ENCODE measurements at regions not wholly inside any gene's neighbourhood (a gene's known extent, or its start where the extent isn't known, plus 50 kb on each side); places are given as distances from the start of the nearest gene placed in this dataset.

- H3K27me3 ChIP-seq (ENCODE audit: insufficient read depth, low read depth), result no peaks in the 10 kb centered on the region
- peak; percentile 61 for TF ChIP-seq CTCF (conservative IDR thresholded peaks at IDR 0.05; ENCODE audit: low read depth, low read length)
- H3K4me1 ChIP-seq (ENCODE audit: low read depth, poor library complexity, severe bottlenecking), result peaks cover 20% of the 10 kb centered on the region
- no peak overlapping the region for H3K27ac ChIP-seq
- H3K4me3 ChIP-seq (IDR thresholded peaks at IDR 0.05; ENCODE audit: insufficient read depth, low read depth, low read length), result no peak overlapping the region
- H3K79me2 ChIP-seq (ENCODE audit: insufficient read depth, low read depth), result no peaks in the 10 kb centered on the region
- H3K9ac ChIP-seq, result no peak overlapping the region
- H4K20me1 ChIP-seq (ENCODE audit: insufficient read depth), result no peaks in the 10 kb centered on the region
- no peak overlapping the region for H3K4me2 ChIP-seq
- no peak overlapping the region for H2AFZ ChIP-seq (ENCODE audit: low read depth)
- H3K36me3 ChIP-seq (ENCODE audit: insufficient read depth), result no peaks in the 10 kb centered on the region
Measured at GRCh38 chrX:107537815-107538214, 88.4 kb downstream of the FRMPD3 start.

GRCh38 chrX:107541244-107541643 is 87.1 kb upstream of the PRPS1 start:
- no peaks in the 10 kb centered on the region for H3K36me3 ChIP-seq (ENCODE audit: insufficient read depth)
- H3K27ac ChIP-seq, result no peak overlapping the region
- H3K4me3 ChIP-seq (IDR thresholded peaks at IDR 0.05; ENCODE audit: insufficient read depth, low read depth, low read length), result no peak overlapping the region
- no peak overlapping the region for H3K9ac ChIP-seq
- H2AFZ ChIP-seq (ENCODE audit: low read depth), result no peak overlapping the region
- no peak overlapping the region; the same call in 1 of the 2 replicates for H3K4me2 ChIP-seq
- H4K20me1 ChIP-seq (ENCODE audit: insufficient read depth), result no peaks in the 10 kb centered on the region
- no peaks in the 10 kb centered on the region for H3K27me3 ChIP-seq (ENCODE audit: insufficient read depth, low read depth)
- no peaks in the 10 kb centered on the region for H3K79me2 ChIP-seq (ENCODE audit: insufficient read depth, low read depth)
- no peak for TF ChIP-seq CTCF (conservative IDR thresholded peaks at IDR 0.05; ENCODE audit: low read depth, low read length)
- H3K4me1 ChIP-seq (ENCODE audit: low read depth, poor library complexity, severe bottlenecking), result peaks cover 20% of the 10 kb centered on the region

- Histone ChIP-seq H3K4me2 (no peak overlapping the region), H3K4me1 (ENCODE audit: low read depth, poor library complexity, severe bottlenecking) (peaks cover 20% of the 10 kb centered on the region), H3K9ac (no peak overlapping the region), H3K36me3 (ENCODE audit: insufficient read depth) (no peaks in the 10 kb centered on the region), H4K20me1 (ENCODE audit: insufficient read depth) (no peaks in the 10 kb centered on the region), H3K27ac (no peak overlapping the region), H2AFZ (ENCODE audit: low read depth) (no peak overlapping the region), H3K27me3 (ENCODE audit: insufficient read depth, low read depth) (no peaks in the 10 kb centered on the region), H3K4me3 (IDR thresholded peaks at IDR 0.05; ENCODE audit: insufficient read depth, low read depth, low read length) (no peak overlapping the region), H3K79me2 (ENCODE audit: insufficient read depth, low read depth) (no peaks in the 10 kb centered on the region)
- no peak for TF ChIP-seq CTCF (conservative IDR thresholded peaks at IDR 0.05; ENCODE audit: low read depth, low read length)
Measured at GRCh38 chrX:107542040-107542439, 86.3 kb upstream of the PRPS1 start.

GRCh38 chrX:107542500-107542899 is 85.8 kb upstream of the PRPS1 start:
- Histone ChIP-seq H3K4me3 (IDR thresholded peaks at IDR 0.05; ENCODE audit: insufficient read depth, low read depth, low read length) (no peak overlapping the region), H3K4me2 (no peak overlapping the region), H4K20me1 (ENCODE audit: insufficient read depth) (no peaks in the 10 kb centered on the region), H2AFZ (ENCODE audit: low read depth) (no peak overlapping the region), H3K36me3 (ENCODE audit: insufficient read depth) (no peaks in the 10 kb centered on the region), H3K4me1 (ENCODE audit: low read depth, poor library complexity, severe bottlenecking) (peaks cover 20% of the 10 kb centered on the region), H3K27me3 (ENCODE audit: insufficient read depth, low read depth) (no peaks in the 10 kb centered on the region), H3K9ac (no peak overlapping the region), H3K27ac (no peak overlapping the region), H3K79me2 (ENCODE audit: insufficient read depth, low read depth) (no peaks in the 10 kb centered on the region)
- TF ChIP-seq CTCF (conservative IDR thresholded peaks at IDR 0.05; ENCODE audit: low read depth, low read length), result peak; percentile 29; the same call in 1 of the 2 replicates
